ENCODE measurements at regions not wholly inside any gene's neighbourhood (a gene's known extent, or its start where the extent isn't known, plus 50 kb on each side); places are given as distances from the start of the nearest gene placed in this dataset.

DNA sequence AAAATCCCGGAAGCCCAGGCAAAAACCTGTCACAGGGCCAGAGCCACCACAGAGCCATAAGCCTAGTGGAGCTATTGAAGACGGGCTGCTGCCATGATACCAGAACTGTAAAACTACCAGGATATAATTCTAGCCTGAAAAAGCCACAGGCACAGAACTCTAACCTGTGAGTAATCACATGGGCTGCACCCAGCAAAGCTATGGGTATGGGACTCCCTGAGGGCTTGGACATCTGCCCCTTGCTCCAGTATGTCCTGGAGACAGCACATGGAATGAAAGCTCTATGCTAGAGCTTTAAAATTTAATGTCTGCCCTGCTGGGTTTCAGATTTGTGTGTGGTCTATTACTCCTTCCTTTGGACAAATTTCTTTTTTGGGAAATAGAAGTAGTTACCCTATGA lies 2183.6 kb upstream of the CELF4 start:
- TF ChIP-seq, protein P1, sequence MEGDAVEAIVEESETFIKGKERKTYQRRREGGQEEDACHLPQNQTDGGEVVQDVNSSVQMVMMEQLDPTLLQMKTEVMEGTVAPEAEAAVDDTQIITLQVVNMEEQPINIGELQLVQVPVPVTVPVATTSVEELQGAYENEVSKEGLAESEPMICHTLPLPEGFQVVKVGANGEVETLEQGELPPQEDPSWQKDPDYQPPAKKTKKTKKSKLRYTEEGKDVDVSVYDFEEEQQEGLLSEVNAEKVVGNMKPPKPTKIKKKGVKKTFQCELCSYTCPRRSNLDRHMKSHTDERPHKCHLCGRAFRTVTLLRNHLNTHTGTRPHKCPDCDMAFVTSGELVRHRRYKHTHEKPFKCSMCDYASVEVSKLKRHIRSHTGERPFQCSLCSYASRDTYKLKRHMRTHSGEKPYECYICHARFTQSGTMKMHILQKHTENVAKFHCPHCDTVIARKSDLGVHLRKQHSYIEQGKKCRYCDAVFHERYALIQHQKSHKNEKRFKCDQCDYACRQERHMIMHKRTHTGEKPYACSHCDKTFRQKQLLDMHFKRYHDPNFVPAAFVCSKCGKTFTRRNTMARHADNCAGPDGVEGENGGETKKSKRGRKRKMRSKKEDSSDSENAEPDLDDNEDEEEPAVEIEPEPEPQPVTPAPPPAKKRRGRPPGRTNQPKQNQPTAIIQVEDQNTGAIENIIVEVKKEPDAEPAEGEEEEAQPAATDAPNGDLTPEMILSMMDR (IDR thresholded peaks at IDR 0.05; ENCODE audit: insufficient read depth, low read length, poor library complexity, severe bottlenecking) = no peak
- TF ChIP-seq EZH2phosphoT487 (conservative IDR thresholded peaks at IDR 0.05; ENCODE audit: low read length) = no peak

All from SU-DHL-6 (cell line).